ENCODE measurements at regions not wholly inside any gene's neighbourhood (a gene's known extent, or its start where the extent isn't known, plus 50 kb on each side); places are given as distances from the start of the nearest gene placed in this dataset.

DNA sequence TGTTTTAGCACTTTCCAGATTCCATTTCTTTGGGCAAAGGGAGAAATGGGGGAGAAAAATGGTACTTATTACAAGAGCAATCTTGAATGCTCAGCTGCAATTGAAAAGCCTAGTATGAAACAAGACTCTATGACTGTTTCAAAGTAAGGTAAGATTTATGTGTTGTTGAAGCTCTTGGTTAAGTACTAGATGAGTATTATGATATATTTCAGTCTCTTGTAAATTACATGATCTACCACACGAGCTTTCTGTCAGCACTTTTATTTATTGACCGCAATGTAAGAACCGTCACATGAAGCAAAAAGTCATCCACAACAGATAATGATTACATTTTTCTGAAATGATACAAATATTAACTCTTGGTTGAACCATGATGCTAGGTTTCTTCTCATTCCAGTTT, 906.7 kb upstream of the CHORDC1 start:
- TF ChIP-seq, protein P1, sequence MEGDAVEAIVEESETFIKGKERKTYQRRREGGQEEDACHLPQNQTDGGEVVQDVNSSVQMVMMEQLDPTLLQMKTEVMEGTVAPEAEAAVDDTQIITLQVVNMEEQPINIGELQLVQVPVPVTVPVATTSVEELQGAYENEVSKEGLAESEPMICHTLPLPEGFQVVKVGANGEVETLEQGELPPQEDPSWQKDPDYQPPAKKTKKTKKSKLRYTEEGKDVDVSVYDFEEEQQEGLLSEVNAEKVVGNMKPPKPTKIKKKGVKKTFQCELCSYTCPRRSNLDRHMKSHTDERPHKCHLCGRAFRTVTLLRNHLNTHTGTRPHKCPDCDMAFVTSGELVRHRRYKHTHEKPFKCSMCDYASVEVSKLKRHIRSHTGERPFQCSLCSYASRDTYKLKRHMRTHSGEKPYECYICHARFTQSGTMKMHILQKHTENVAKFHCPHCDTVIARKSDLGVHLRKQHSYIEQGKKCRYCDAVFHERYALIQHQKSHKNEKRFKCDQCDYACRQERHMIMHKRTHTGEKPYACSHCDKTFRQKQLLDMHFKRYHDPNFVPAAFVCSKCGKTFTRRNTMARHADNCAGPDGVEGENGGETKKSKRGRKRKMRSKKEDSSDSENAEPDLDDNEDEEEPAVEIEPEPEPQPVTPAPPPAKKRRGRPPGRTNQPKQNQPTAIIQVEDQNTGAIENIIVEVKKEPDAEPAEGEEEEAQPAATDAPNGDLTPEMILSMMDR (IDR thresholded peaks at IDR 0.05) = no peak
- no peak for TF ChIP-seq POLR2A (IDR thresholded peaks at IDR 0.05)
